ENCODE measurements at regions not wholly inside any gene's neighbourhood (a gene's known extent, or its start where the extent isn't known, plus 50 kb on each side); places are given as distances from the start of the nearest gene placed in this dataset.

DNA sequence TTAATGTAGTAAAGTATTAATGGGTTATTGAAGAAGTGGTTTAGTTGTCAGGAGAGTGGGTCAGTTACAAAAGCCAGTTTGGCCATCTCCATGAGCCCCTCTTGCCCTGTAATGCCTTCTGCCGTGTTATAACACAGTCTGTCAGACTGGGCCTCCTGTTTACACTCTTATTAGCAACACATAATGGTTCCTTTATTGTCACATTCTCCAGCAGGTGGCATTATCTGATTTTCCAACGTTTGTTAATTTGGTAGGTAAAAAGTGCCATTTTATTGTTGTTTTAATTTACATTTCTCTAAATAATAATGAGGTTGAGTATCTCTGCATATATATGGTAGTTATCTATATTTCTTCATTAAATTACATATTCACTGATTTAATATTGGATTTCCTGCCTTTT is 560.8 kb downstream of the FGF13 start:
- no peak overlapping the region for H2AK5ac ChIP-seq (ENCODE audit: low read depth, low read length)
- CTCF ChIA-PET (ENCODE audit: partially characterized antibody): interaction anchor here (1.0 kb wide), 1 partner anchor 592 kb away, joined by 3 read pairs; no protein-coding TSS in a partner anchor
- H3K36me3 ChIP-seq (ENCODE audit: control insufficient read depth in 2 of 4, insufficient read depth in 4 of 4, low read length in 3 of 4): no peaks in the 10 kb centered on the region
- no peak for FAIRE-seq
- no peak overlapping the region for H2BK12ac ChIP-seq (ENCODE audit: low read depth, low read length)
- no peak overlapping the region for H3K4ac ChIP-seq (replicated peaks; ENCODE audit: insufficient read length, low read depth, low read length)
- no peaks in the 10 kb centered on the region for H3K9me3 ChIP-seq (ENCODE audit: insufficient read depth in 2 of 2, low read depth in 1 of 2, low read length in 1 of 2)
- H2AFZ ChIP-seq (ENCODE audit: low read length): no peak overlapping the region
- H4K8ac ChIP-seq (ENCODE audit: extremely low read depth, insufficient read depth, low read length): no peak overlapping the region
- H3K4me3 ChIP-seq (ENCODE audit: extremely low read depth in 1 of 4, insufficient read depth in 2 of 4, low read depth in 3 of 4, low read length in 4 of 4): no peak overlapping the region
- 55% methylated on average over 2 of the region's 2 CpGs; no CpG with 5 or more reads in 1 of the 2 experiments for WGBS, 2 experiments (ENCODE audit: extremely low coverage in 1 of 2, insufficient coverage in 1 of 2, insufficient read length in 1 of 2, insufficient replicate concordance in 2 of 2, low coverage in 1 of 2, low lambda C conversion rate in 2 of 2, missing lambda C conversion rate in 1 of 2)
- H3K4me1 ChIP-seq (replicated peaks in 1 of 4; ENCODE audit: control insufficient read depth in 3 of 4, insufficient read depth in 4 of 4, low read length in 3 of 4): no peaks in the 10 kb centered on the region
- no peaks in the 10 kb centered on the region for H3K79me2 ChIP-seq (ENCODE audit: control insufficient read depth in 1 of 2, insufficient read depth in 2 of 2, low read length in 2 of 2)
- H4K91ac ChIP-seq (replicated peaks; ENCODE audit: insufficient read length, low read length): no peak overlapping the region
- no peaks in the 10 kb centered on the region for H3K23me2 ChIP-seq (ENCODE audit: low read depth, low read length)
- no peak overlapping the region for H2BK120ac ChIP-seq (replicated peaks; ENCODE audit: low read depth, low read length)
- H3K27ac ChIP-seq (ENCODE audit: low read depth, low read length): no peak overlapping the region
- H3K23ac ChIP-seq (ENCODE audit: insufficient read length): no peak overlapping the region
- no peak overlapping the region for H3K18ac ChIP-seq (ENCODE audit: extremely low read depth, low read length)
- H3K56ac ChIP-seq (replicated peaks; ENCODE audit: insufficient read length, low read depth, low read length): no peak overlapping the region
- H2BK5ac ChIP-seq (ENCODE audit: low read depth, low read length): no peak overlapping the region
- no peak for DNase-seq (ENCODE audit: low read depth in 1 of 2, low spot score in 2 of 2)
- no peaks in the 10 kb centered on the region for H4K20me1 ChIP-seq (replicated peaks in 1 of 2; ENCODE audit: control insufficient read depth in 1 of 2, insufficient read depth in 2 of 2, low read length in 2 of 2)
- no peak overlapping the region for H3K9ac ChIP-seq (replicated peaks in 1 of 4; ENCODE audit: extremely low read depth in 1 of 4, low read depth in 3 of 4, low read length in 3 of 4)
- H4K5ac ChIP-seq (ENCODE audit: insufficient read length, low read depth, low read length): no peak overlapping the region
- H3K27me3 ChIP-seq (replicated peaks in 1 of 4; ENCODE audit: control insufficient read depth in 3 of 4, extremely low read depth in 1 of 4, insufficient read depth in 3 of 4, low read length in 3 of 4): no peaks in the 10 kb centered on the region
- TF ChIP-seq GABPA (IDR thresholded peaks at IDR 0.05; ENCODE audit: borderline replicate concordance, insufficient read depth, low read length) (no peak), FOSL1 (IDR thresholded peaks at IDR 0.05; ENCODE audit: insufficient read depth, low read depth, low read length) (no peak), KDM1A (IDR thresholded peaks at IDR 0.05; ENCODE audit: borderline replicate concordance, low read length) (no peak), RAD21 (IDR thresholded peaks at IDR 0.05 in 1 of 2, conservative IDR thresholded peaks at IDR 0.05 in 1 of 2; ENCODE audit: low read depth in 2 of 2, low read length in 2 of 2) (peak in 1 of 2 experiments; percentile 15; a peak in 2 of 4 replicates), EP300 (IDR thresholded peaks at IDR 0.05; ENCODE audit: borderline replicate concordance in 1 of 2, low read depth in 2 of 2, low read length in 2 of 2) (no peak), RFX5 (IDR thresholded peaks at IDR 0.05; ENCODE audit: borderline replicate concordance, low read depth, low read length) (no peak), SRF (IDR thresholded peaks at IDR 0.05; ENCODE audit: low read depth, low read length) (no peak), SP1 (IDR thresholded peaks at IDR 0.05; ENCODE audit: low read depth, low read length) (no peak), PHF8 (conservative IDR thresholded peaks at IDR 0.05; ENCODE audit: low read depth, low read length) (no peak)
- no peak overlapping the region for H3K14ac ChIP-seq (ENCODE audit: insufficient read length)
- H2BK20ac ChIP-seq (ENCODE audit: low read length): no peak overlapping the region
- no peaks in the 10 kb centered on the region for H3K79me1 ChIP-seq (ENCODE audit: low read depth, low read length)
- POLR2A ChIA-PET (ENCODE audit: partially characterized antibody): no interaction called here
- H2BK15ac ChIP-seq (ENCODE audit: low read length): no peak overlapping the region
- no peak overlapping the region for H3K4me2 ChIP-seq (ENCODE audit: insufficient read depth in 1 of 2, low read depth in 2 of 2, low read length in 2 of 2)
